GM12874 (cell line): ENCODE measurements at regions not wholly inside any gene's neighbourhood (a gene's known extent, or its start where the extent isn't known, plus 50 kb on each side); places are given as distances from the start of the nearest gene placed in this dataset.

ENCODE experiments used
- TF ChIP-seq, protein P1 (sequence below): IDR thresholded peaks from 2 replicates; pipeline ENCODE4 v1.5.1; 2011; ENCODE audit warnings: low read depth, mild to moderate bottlenecking, control low read depth, low read length, moderate library complexity; ENCODE audit not compliant: insufficient read depth

- TF ChIP-seq, protein P1, sequence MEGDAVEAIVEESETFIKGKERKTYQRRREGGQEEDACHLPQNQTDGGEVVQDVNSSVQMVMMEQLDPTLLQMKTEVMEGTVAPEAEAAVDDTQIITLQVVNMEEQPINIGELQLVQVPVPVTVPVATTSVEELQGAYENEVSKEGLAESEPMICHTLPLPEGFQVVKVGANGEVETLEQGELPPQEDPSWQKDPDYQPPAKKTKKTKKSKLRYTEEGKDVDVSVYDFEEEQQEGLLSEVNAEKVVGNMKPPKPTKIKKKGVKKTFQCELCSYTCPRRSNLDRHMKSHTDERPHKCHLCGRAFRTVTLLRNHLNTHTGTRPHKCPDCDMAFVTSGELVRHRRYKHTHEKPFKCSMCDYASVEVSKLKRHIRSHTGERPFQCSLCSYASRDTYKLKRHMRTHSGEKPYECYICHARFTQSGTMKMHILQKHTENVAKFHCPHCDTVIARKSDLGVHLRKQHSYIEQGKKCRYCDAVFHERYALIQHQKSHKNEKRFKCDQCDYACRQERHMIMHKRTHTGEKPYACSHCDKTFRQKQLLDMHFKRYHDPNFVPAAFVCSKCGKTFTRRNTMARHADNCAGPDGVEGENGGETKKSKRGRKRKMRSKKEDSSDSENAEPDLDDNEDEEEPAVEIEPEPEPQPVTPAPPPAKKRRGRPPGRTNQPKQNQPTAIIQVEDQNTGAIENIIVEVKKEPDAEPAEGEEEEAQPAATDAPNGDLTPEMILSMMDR: no peak
These were observed 482.8 kb downstream of the ELAVL2 start for GRCh38 chr9:23343226-23343625.

DNA sequence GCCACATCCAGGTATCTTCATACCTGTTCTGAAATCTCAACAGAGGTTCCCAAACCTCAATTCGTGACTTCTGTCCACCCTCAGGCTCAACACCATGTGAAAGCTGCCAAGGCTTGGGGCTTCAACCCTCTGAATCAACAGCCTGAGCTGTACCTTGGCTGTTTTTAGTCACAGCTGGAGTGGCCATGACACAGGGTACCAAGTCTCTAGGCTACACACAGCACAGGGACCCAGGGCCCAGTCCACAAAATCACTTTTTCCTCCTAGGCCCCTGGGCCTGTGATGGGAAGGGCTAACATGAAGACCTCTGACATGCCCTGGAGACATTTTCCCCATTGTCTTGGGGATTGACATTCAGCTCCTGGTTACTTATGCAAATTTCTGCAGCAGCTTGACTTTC lies 464.9 kb downstream of the ELAVL2 start:
- TF ChIP-seq, protein P1: no peak

- TF ChIP-seq, protein P1: no peak
These were observed 453.3 kb downstream of the ELAVL2 start for GRCh38 chr9:23372703-23373102.

GRCh38 chr9:23375511-23375910 lies 450.5 kb downstream of the ELAVL2 start:
- TF ChIP-seq, protein P1: no peak

DNA sequence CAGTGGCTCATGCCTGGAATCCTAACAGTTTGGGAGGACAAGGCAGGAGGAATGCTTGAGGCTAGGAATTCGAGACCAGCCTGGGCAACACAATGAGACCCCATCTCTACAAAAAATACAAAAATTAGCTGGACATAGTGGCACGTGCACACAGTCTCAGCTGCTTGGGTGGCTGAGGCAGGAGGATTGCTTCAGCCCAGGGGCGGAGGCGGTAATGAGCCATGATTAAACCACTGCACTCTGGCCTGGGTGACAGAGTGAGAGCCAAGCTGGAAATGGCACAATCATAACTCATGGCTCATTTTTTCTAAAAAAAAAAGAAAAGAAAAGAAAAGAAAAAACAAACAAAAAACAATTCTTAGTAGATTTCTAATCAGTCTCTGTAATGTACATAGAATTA lies 446.2 kb downstream of the ELAVL2 start:
- TF ChIP-seq, protein P1: no peak

DNA sequence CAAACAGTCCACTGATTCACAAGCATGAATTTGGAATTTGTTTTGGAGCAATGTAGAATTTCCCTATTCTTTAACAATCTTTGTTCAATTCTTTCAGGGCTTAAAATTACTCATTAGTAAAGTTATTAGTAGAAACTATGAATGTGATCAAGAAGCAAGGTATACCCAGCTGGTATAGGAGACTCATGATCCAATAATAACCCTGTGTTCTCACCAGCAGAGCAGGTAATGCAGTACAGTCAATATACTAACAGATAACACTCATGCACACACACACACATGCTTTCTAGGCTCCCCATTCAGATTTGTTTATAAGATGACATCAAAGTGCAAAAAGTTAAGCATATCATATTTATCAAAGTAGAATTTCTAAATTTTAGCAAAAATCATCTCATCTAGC lies 445.2 kb downstream of the ELAVL2 start:
- TF ChIP-seq, protein P1: no peak

DNA sequence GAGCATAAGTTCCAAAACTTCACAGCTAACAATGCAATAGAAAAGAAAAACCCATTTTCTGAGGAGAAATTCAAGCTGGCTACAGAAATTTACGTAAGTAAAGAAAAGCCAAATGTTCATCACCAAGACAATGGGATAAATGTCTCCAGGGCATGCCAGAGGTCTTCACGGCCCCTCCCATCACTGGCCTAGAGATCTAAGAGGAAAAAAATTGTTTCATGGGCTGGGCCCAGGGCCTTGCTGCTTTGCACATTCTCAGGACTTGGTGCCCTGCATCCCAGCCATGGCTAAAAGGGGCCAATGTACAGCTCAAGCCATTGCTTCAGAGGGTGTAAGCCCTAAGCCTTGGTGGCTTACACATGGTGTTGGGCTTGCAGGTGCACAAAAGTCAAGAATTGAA lies 443.6 kb downstream of the ELAVL2 start:
- TF ChIP-seq, protein P1: no peak

GRCh38 chr9:23394189-23394588 lies 431.9 kb downstream of the ELAVL2 start:
- TF ChIP-seq, protein P1: no peak
